ENCODE measurements at regions not wholly inside any gene's neighbourhood (a gene's known extent, or its start where the extent isn't known, plus 50 kb on each side); places are given as distances from the start of the nearest gene placed in this dataset.

- TF ChIP-seq CTCF (IDR thresholded peaks at IDR 0.05; ENCODE audit: borderline replicate concordance, extremely low read depth, low read length, poor library complexity, severe bottlenecking): no peak
- TF ChIP-seq EZH2 (IDR thresholded peaks at IDR 0.05; ENCODE audit: borderline replicate concordance, low read depth, low read length, severe bottlenecking): no peak
Observed at GRCh38 chr4:104649631-104650030, 154.9 kb upstream of the CXXC4 start.

All from DND-41 (cell line).